ENCODE measurements at regions not wholly inside any gene's neighbourhood (a gene's known extent, or its start where the extent isn't known, plus 50 kb on each side); places are given as distances from the start of the nearest gene placed in this dataset.

DNA sequence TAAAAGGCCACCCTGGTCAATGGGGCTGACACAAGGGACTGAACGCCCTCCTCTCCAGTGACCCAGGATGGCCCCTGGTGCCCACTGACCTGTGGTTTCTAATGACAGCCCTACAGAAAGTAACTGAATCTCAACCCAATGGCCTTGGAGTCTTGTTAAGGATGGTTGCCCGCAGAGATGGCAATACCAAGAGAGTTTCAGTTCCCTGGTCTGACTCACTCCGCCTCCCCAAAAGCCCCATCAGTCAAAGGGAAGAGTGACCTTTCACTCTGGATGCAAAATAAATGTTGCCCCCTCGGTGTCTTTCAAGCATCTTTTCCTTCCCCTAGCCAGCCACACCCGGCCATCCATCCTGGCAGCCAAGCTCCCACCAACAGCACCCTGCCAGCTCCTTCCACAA is 57.7 kb upstream of the ISX start:
- Mint-ChIP-seq H3K36me3 (ENCODE audit: low read depth) (no peaks in the 10 kb centered on the region), H3K27me3 (peaks cover 4% of the 10 kb centered on the region), H3K9me3 (no peaks in the 10 kb centered on the region), H3K4me3 (no peak overlapping the region), H3K4me1 (ENCODE audit: low read depth) (no peaks in the 10 kb centered on the region), H3K27ac (no peak overlapping the region)
- DNase-seq (no peak), ATAC-seq (no peak)
- TF ChIP-seq, protein P1, sequence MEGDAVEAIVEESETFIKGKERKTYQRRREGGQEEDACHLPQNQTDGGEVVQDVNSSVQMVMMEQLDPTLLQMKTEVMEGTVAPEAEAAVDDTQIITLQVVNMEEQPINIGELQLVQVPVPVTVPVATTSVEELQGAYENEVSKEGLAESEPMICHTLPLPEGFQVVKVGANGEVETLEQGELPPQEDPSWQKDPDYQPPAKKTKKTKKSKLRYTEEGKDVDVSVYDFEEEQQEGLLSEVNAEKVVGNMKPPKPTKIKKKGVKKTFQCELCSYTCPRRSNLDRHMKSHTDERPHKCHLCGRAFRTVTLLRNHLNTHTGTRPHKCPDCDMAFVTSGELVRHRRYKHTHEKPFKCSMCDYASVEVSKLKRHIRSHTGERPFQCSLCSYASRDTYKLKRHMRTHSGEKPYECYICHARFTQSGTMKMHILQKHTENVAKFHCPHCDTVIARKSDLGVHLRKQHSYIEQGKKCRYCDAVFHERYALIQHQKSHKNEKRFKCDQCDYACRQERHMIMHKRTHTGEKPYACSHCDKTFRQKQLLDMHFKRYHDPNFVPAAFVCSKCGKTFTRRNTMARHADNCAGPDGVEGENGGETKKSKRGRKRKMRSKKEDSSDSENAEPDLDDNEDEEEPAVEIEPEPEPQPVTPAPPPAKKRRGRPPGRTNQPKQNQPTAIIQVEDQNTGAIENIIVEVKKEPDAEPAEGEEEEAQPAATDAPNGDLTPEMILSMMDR (IDR thresholded peaks at IDR 0.05): no peak
- CTCF ChIA-PET: no interaction called here
- POLR2A ChIA-PET: no interaction called here
- intact Hi-C loops (cut with micrococcal nuclease): no loop called here

DNA sequence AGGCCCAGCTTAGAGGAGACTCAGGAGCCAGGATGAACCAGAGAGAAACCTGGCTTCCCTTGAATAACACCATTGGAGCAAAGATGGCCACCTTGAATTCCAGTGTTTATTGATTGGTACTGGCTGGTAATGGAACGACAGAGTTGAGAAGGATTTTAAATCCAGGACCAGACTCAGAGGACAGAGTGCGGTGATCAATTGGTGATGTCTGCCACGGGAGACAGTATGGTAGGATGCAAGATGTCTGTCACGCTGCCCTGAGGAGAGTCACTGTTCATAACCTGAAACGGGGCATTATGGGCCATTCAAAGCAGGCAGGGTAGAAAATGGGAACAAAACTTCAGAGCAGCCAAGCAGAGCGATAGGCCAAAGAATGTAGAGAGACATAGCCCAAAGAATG is 55.4 kb upstream of the ISX start:
- TF ChIP-seq, protein P1 (IDR thresholded peaks at IDR 0.05): no peak
- no peak overlapping the region for H3K4me3 Mint-ChIP-seq
- no peak for ATAC-seq
- ChIA-PET CTCF (no interaction called here), POLR2A (no interaction called here)
- H3K27me3 Mint-ChIP-seq: peaks cover 4% of the 10 kb centered on the region
- no peak for DNase-seq
- H3K36me3 Mint-ChIP-seq (ENCODE audit: low read depth): no peaks in the 10 kb centered on the region
- no peak overlapping the region for H3K27ac Mint-ChIP-seq
- H3K9me3 Mint-ChIP-seq: no peaks in the 10 kb centered on the region
- no peaks in the 10 kb centered on the region for H3K4me1 Mint-ChIP-seq (ENCODE audit: low read depth)
- intact Hi-C loops (cut with micrococcal nuclease): no loop called here

DNA sequence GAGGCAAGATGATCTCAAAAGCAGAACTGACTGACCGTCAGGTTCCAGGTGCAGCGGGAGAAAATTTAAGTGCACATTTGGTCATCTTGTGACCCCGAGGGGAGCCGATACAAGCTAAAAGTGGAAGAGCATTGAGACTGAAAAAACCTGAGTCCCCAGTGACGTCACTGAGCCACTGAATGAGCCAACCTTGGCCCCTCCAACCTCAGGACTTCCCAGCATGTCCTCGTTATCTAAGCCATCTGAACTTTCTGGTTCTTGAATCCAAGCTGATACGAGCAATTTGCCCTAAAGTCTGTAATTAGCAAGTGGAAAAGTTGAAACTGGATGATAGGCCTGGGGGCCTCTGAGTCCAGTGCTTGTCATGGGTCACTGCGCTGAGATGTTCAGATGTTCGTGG is 51.1 kb upstream of the ISX start:
- CTCF ChIA-PET: no interaction called here
- no peaks in the 10 kb centered on the region for H3K27me3 Mint-ChIP-seq
- H3K4me3 Mint-ChIP-seq: no peak overlapping the region
- H3K36me3 Mint-ChIP-seq (ENCODE audit: low read depth): no peaks in the 10 kb centered on the region
- TF ChIP-seq, protein P1 (IDR thresholded peaks at IDR 0.05): no peak
- ATAC-seq (no peak), DNase-seq (no peak)
- no peaks in the 10 kb centered on the region for H3K4me1 Mint-ChIP-seq (ENCODE audit: low read depth)
- intact Hi-C loops (cut with micrococcal nuclease): no loop called here
- H3K9me3 Mint-ChIP-seq: no peaks in the 10 kb centered on the region
- H3K27ac Mint-ChIP-seq: no peak overlapping the region
- POLR2A ChIA-PET: interaction anchor here (1.2 kb wide), 1 partner anchor 21 kb away, joined by 3 read pairs; no protein-coding TSS in a partner anchor
